HG03045 (cell line): ENCODE measurements at regions not wholly inside any gene's neighbourhood (a gene's known extent, or its start where the extent isn't known, plus 50 kb on each side); places are given as distances from the start of the nearest gene placed in this dataset.

Experiments
- ATAC-seq: cut with Tn5 transposase; IDR thresholded peaks from one replicate; pipeline ENCODE4 v1.9.1; 2021; ENCODE audit warnings: mild to moderate bottlenecking, moderate library complexity; ENCODE audit not compliant: unreplicated experiment

GRCh38 chr15:94674296-94674695 lies 442.9 kb downstream of the MCTP2 start:
- no peak for ATAC-seq

- no peak for ATAC-seq
These were observed 445.9 kb downstream of the MCTP2 start for GRCh38 chr15:94677202-94677790.

GRCh38 chr15:94682171-94682570 lies 450.8 kb downstream of the MCTP2 start:
- no peak for ATAC-seq

GRCh38 chr15:94683902-94684301 lies 452.5 kb downstream of the MCTP2 start:
- no peak for ATAC-seq

GRCh38 chr15:94691169-94691568 lies 459.8 kb downstream of the MCTP2 start:
- ATAC-seq = no peak

GRCh38 chr15:94692710-94693109 lies 461.3 kb downstream of the MCTP2 start:
- ATAC-seq = no peak

- ATAC-seq = no peak
These were observed 468.9 kb downstream of the MCTP2 start for GRCh38 chr15:94700211-94700610.

GRCh38 chr15:94701281-94701985 lies 470.1 kb downstream of the MCTP2 start:
- ATAC-seq = no peak

- no peak for ATAC-seq
These were observed 472.2 kb downstream of the MCTP2 start for GRCh38 chr15:94703596-94703995.

GRCh38 chr15:94704421-94704820 lies 473.1 kb downstream of the MCTP2 start:
- no peak for ATAC-seq

- ATAC-seq = no peak
These were observed 473.6 kb downstream of the MCTP2 start for GRCh38 chr15:94704946-94705345.

- no peak for ATAC-seq
These were observed 478.0 kb downstream of the MCTP2 start for GRCh38 chr15:94709319-94709718.

- no peak for ATAC-seq
These were observed 490.8 kb downstream of the MCTP2 start for GRCh38 chr15:94722024-94722636.

GRCh38 chr15:94723801-94724200 lies 492.4 kb downstream of the MCTP2 start:
- ATAC-seq = no peak

- ATAC-seq = no peak
These were observed 499.9 kb downstream of the MCTP2 start for GRCh38 chr15:94731286-94731685.

GRCh38 chr15:94734460-94734859 lies 503.1 kb downstream of the MCTP2 start:
- no peak for ATAC-seq

- ATAC-seq = no peak
These were observed 504.9 kb downstream of the MCTP2 start for GRCh38 chr15:94736236-94736635.

- ATAC-seq = no peak
These were observed 508.3 kb downstream of the MCTP2 start for GRCh38 chr15:94739639-94740038.

GRCh38 chr15:94740469-94740868 lies 509.1 kb downstream of the MCTP2 start:
- ATAC-seq = no peak

GRCh38 chr15:94743668-94744067 lies 512.3 kb downstream of the MCTP2 start:
- ATAC-seq = no peak

GRCh38 chr15:94744080-94744793 lies 512.9 kb downstream of the MCTP2 start:
- no peak for ATAC-seq

- no peak for ATAC-seq
These were observed 514.0 kb downstream of the MCTP2 start for GRCh38 chr15:94745371-94745770.
